Motor neuron (in vitro differentiated cells): ENCODE measurements at regions not wholly inside any gene's neighbourhood (a gene's known extent, or its start where the extent isn't known, plus 50 kb on each side); places are given as distances from the start of the nearest gene placed in this dataset.

Experiments
- ATAC-seq, 8 experiments: fragments of 200-7000 bp; cut with Tn5 transposase; replicated peaks in 6 of 8; 2 replicates each; pipeline ENCODE4 v1.8.0; 2021; ENCODE audit warnings: mild to moderate bottlenecking in 8 of 8, moderate library complexity in 8 of 8
- H3K27ac ChIP-seq, 2 donors: fragments of 250-450 bp; sonication (Bioruptor Pico); 2 replicates each; pipeline ENCODE4 v1.9.0; 2021; ENCODE audit warnings: antibody characterized with exemption in 2 of 2, mild to moderate bottlenecking in 2 of 2, moderate library complexity in 1 of 2
- H3K4me1 ChIP-seq, 2 donors: fragments of 250-450 bp; sonication (Bioruptor Pico); replicated peaks in 1 of 2; 2 replicates each; pipeline ENCODE4 v1.6.1; 2021; ENCODE audit warnings: antibody characterized with exemption in 2 of 2, mild to moderate bottlenecking in 2 of 2, moderate library complexity in 1 of 2
- H3K4me3 ChIP-seq, 5 donors: fragments of 250-450 bp; sonication (Bioruptor Pico); 2 replicates each; pipeline ENCODE4 v1.9.0; 2021; ENCODE audit warnings: antibody characterized with exemption in 5 of 5, mild to moderate bottlenecking in 5 of 5, moderate library complexity in 4 of 5
- WGBS, 10 experiments: fragments of 450-650 bp; shearing (Covaris generic); methylation state at CpG; one replicate each; pipeline ENCODE4 v1.0.0; 2022; 5-methylcytosine and 5-hydroxymethylcytosine counted together
- in situ Hi-C, 9 experiments: fragments of 400-800 bp; cut with MboI; loops; one replicate each; pipeline ENCODE4 v1.15.0; 2021; ENCODE audit warnings: low sequenced_read_pairs in 9 of 9, low pct_unique_long_range_greater_than_20kb in 2 of 9; ENCODE audit not compliant: unreplicated experiment in 9 of 9

GRCh38 chr3:24033818-24034217 is 88.7 kb downstream of the NR1D2 start:
- Histone ChIP-seq H3K4me3 (no peak overlapping the region), H3K27ac (no peak overlapping the region), H3K4me1 (no peaks in the 10 kb centered on the region)
- in situ Hi-C loops = no loop called here
- ATAC-seq = no peak
- 44 to 92% (median 55%) methylated on average over 1 to 2 of the region's 2 CpGs for whole genome bisulfite sequencing, 10 experiments

- ATAC-seq = no peak
Observed at GRCh38 chr3:24034464-24034863, 89.4 kb downstream of the NR1D2 start.

GRCh38 chr3:24037971-24038370 is 92.9 kb downstream of the NR1D2 start:
- no peak for ATAC-seq
- no peak overlapping the region for H3K27ac ChIP-seq
- H3K4me1 ChIP-seq = no peaks in the 10 kb centered on the region
- in situ Hi-C loops = no loop called here
- WGBS, 10 experiments = 0 to 100% (median 86%) methylated on average over 1 to 2 of the region's 2 CpGs; no CpG with 5 or more reads in 1 of the 10 experiments
- no peak overlapping the region for H3K4me3 ChIP-seq

More at GRCh38 chr3:24034464-24034863, 89.4 kb downstream of the NR1D2 start:
- no peaks in the 10 kb centered on the region for H3K4me1 ChIP-seq
- no peak overlapping the region for H3K27ac ChIP-seq
- in situ Hi-C loops = no loop called here
- H3K4me3 ChIP-seq = no peak overlapping the region

GRCh38 chr3:24040311-24040710 is 95.2 kb downstream of the NR1D2 start:
- in situ Hi-C loops = no loop called here
- ATAC-seq = no peak
- 74 to 100% (median 93%) methylated on average over 1 to 3 of the region's 3 CpGs for WGBS, 10 experiments
- no peak overlapping the region for H3K27ac ChIP-seq
- H3K4me3 ChIP-seq = no peak overlapping the region
- H3K4me1 ChIP-seq = no peaks in the 10 kb centered on the region

- Histone ChIP-seq H3K4me3 (no peak overlapping the region), H3K27ac (no peak overlapping the region), H3K4me1 (no peaks in the 10 kb centered on the region)
- in situ Hi-C loops = no loop called here
- WGBS, 10 experiments = 34 to 94% (median 87%) methylated on average over 3 to 10 of the region's 10 CpGs
- peak in 1 of 8 experiments; percentile 50 for ATAC-seq
Observed at GRCh38 chr3:24042174-24043059, 97.3 kb downstream of the NR1D2 start.

- no peak overlapping the region for H3K4me3 ChIP-seq
- in situ Hi-C loops = no loop called here
- 71 to 100% (median 88%) methylated on average over 1 to 3 of the region's 4 CpGs; no CpG with 5 or more reads in 6 of the 10 experiments for WGBS, 10 experiments
- H3K4me1 ChIP-seq = no peaks in the 10 kb centered on the region
- no peak overlapping the region for H3K27ac ChIP-seq
- ATAC-seq = peak in 1 of 8 experiments; percentile 17
Observed at GRCh38 chr3:24043168-24043567, 98.1 kb downstream of the NR1D2 start.

- ATAC-seq = no peak
- no peak overlapping the region for H3K27ac ChIP-seq
- 64 to 100% (median 85%) methylated on average over 1 to 4 of the region's 5 CpGs; no CpG with 5 or more reads in 2 of the 10 experiments for WGBS, 10 experiments
- in situ Hi-C loops = no loop called here
- no peaks in the 10 kb centered on the region for H3K4me1 ChIP-seq
- H3K4me3 ChIP-seq = no peak overlapping the region
Observed at GRCh38 chr3:24043985-24044384, 98.9 kb downstream of the NR1D2 start.

GRCh38 chr3:24046214-24046613 is 101.1 kb downstream of the NR1D2 start:
- H3K27ac ChIP-seq = no peak overlapping the region
- ATAC-seq = no peak
- no peaks in the 10 kb centered on the region for H3K4me1 ChIP-seq
- in situ Hi-C loops = no loop called here
- no peak overlapping the region for H3K4me3 ChIP-seq

GRCh38 chr3:24047513-24047912 is 102.4 kb downstream of the NR1D2 start:
- in situ Hi-C loops = no loop called here

GRCh38 chr3:24048843-24049242 is 103.8 kb downstream of the NR1D2 start:
- in situ Hi-C loops = no loop called here
- Histone ChIP-seq H3K27ac (no peak overlapping the region), H3K4me1 (no peaks in the 10 kb centered on the region), H3K4me3 (no peak overlapping the region)
- WGBS, 10 experiments = 0 to 100% (median 85%) methylated on average over 1 of the region's 1 CpG; no CpG with 5 or more reads in 3 of the 10 experiments
- no peak for ATAC-seq

More at GRCh38 chr3:24047513-24047912, 102.4 kb downstream of the NR1D2 start:
- no peaks in the 10 kb centered on the region for H3K4me1 ChIP-seq
- H3K27ac ChIP-seq = no peak overlapping the region
- peak in 1 of 8 experiments; percentile 15 for ATAC-seq
- H3K4me3 ChIP-seq = no peak overlapping the region
- WGBS, 10 experiments = 0 to 20% (median 0%) methylated on average over 1 of the region's 1 CpG; no CpG with 5 or more reads in 7 of the 10 experiments

- Histone ChIP-seq H3K27ac (no peak overlapping the region), H3K4me3 (no peak overlapping the region), H3K4me1 (no peaks in the 10 kb centered on the region)
- in situ Hi-C loops = no loop called here
- ATAC-seq = no peak
Observed at GRCh38 chr3:24052446-24052845, 107.4 kb downstream of the NR1D2 start.

GRCh38 chr3:24058940-24059705 is 114.0 kb downstream of the NR1D2 start:
- Histone ChIP-seq H3K4me1 (peaks cover 0 to 3% of the 10 kb centered on the region in 2 donors), H3K4me3 (no peak overlapping the region), H3K27ac (no peak overlapping the region)
- WGBS, 10 experiments = 57 to 100% (median 86%) methylated on average over 1 of the region's 2 CpGs; no CpG with 5 or more reads in 7 of the 10 experiments
- in situ Hi-C loops = no loop called here
- no peak for ATAC-seq

GRCh38 chr3:24060055-24060454 is 115.0 kb downstream of the NR1D2 start:
- 31 to 100% (median 55%) methylated on average over 1 to 3 of the region's 3 CpGs; no CpG with 5 or more reads in 2 of the 10 experiments for WGBS, 10 experiments
- Histone ChIP-seq H3K4me1 (peaks cover 0 to 3% of the 10 kb centered on the region in 2 donors), H3K27ac (no peak overlapping the region), H3K4me3 (no peak overlapping the region)
- in situ Hi-C loops = no loop called here
- peak in 1 of 8 experiments; percentile 65 for ATAC-seq
